ENCODE measurements at regions not wholly inside any gene's neighbourhood (a gene's known extent, or its start where the extent isn't known, plus 50 kb on each side); places are given as distances from the start of the nearest gene placed in this dataset.
"Not testable (repeated sequence)": the region's sequence is repeated elsewhere in the genome, so short reads cannot be mapped to it uniquely, and the experiment has no call there.

DNA sequence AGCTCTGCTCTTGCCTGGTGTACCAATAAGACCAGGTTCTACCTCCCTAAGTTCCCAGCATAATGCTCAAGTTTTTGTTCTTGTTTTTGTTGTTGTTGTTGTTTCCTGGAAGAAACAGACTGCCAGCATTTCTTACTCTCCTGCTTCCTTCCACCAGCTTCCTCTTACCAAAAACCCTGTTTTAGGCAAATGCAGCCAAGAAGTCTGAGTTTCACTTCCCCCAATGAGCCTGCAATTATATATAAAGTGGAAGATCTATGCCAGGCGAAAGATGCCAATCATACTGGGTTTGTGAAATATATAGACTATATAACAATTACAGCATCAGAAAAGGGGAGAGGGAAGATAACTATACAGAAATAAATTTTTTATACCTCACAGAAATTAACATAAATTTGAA is 931.5 kb upstream of the FAT3 start:
- no peak overlapping the region for H3K4me3 ChIP-seq
- peaks cover 0 to under 1% of the 10 kb centered on the region in 2 donors for H3K9me3 ChIP-seq
- no peak for DNase-seq (ENCODE audit: low spot score)
- H3K36me3 ChIP-seq, result no peaks in the 10 kb centered on the region
- no peaks in the 10 kb centered on the region for H3K27me3 ChIP-seq
- no peak overlapping the region for H3K27ac ChIP-seq
- TF ChIP-seq CTCF (IDR thresholded peaks at IDR 0.05), result no peak
- no peaks in the 10 kb centered on the region for H3K4me1 ChIP-seq

DNA sequence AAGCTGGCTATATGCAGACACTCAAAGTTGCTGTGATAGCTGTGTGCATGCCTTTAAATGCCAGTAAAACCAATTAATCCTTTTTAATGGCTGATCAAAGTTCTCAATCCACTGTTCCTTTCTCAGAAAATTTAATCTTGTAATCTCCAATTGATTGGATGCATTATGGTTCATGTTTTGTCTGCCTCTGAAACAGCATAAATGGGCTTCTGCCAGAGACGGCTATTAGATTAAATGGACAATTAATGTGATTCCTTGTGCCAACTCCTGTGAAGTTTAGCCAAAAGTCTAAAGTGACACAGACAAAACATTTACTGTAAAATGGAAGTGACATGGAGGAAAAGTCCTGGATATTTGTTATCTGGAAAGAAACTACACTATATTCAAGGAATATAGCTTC is 952.5 kb upstream of the FAT3 start:
- Histone ChIP-seq H3K36me3 (no peaks in the 10 kb centered on the region), H3K27ac (no peak overlapping the region), H3K9me3 (no peaks in the 10 kb centered on the region), H3K27me3 (no peaks in the 10 kb centered on the region), H3K4me1 (no peaks in the 10 kb centered on the region), H3K4me3 (no peak overlapping the region)
- no peak for DNase-seq (ENCODE audit: low spot score)
- no peak for TF ChIP-seq CTCF (IDR thresholded peaks at IDR 0.05)

- DNase-seq (ENCODE audit: low spot score); H3K4me3 ChIP-seq; H3K4me1 ChIP-seq; H3K27ac ChIP-seq; H3K36me3 ChIP-seq; H3K27me3 ChIP-seq; H3K9me3 ChIP-seq: not testable (repeated sequence)
Observed at GRCh38 chr11:91268512-91269295, 955.9 kb upstream of the FAT3 start.

- Histone ChIP-seq H3K36me3 (no peaks in the 10 kb centered on the region), H3K27ac (no peak overlapping the region), H3K4me1 (no peaks in the 10 kb centered on the region), H3K9me3 (no peaks in the 10 kb centered on the region), H3K27me3 (no peaks in the 10 kb centered on the region), H3K4me3 (no peak overlapping the region)
- DNase-seq (ENCODE audit: low spot score), result no peak
- TF ChIP-seq CTCF (IDR thresholded peaks at IDR 0.05), result no peak
Observed at GRCh38 chr11:91265946-91266345, 958.7 kb upstream of the FAT3 start.

DNA sequence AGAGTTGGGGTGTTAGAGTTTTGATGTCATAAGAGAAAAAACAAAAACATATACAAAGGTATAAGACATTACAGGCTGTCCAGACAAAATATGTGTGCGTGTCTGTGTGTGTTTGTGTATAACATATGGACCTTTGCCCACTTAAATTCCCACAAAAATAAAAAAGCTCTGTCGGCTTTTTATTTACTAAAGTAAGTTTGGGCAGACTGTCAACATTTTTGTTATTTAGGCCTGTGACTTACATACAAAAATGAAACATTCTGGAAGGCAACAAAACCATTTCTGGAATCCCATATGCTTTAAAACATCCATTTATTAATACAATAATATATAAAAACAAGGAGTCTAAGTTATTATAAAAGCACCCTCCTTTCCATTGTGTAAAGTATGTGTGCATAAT is 960.1 kb upstream of the FAT3 start:
- no peaks in the 10 kb centered on the region for H3K36me3 ChIP-seq
- H3K4me3 ChIP-seq, result no peak overlapping the region
- no peak for TF ChIP-seq CTCF (IDR thresholded peaks at IDR 0.05)
- H3K4me1 ChIP-seq, result no peaks in the 10 kb centered on the region
- H3K9me3 ChIP-seq, result no peaks in the 10 kb centered on the region
- H3K27me3 ChIP-seq, result no peaks in the 10 kb centered on the region
- no peak for DNase-seq (ENCODE audit: low spot score)
- no peak overlapping the region for H3K27ac ChIP-seq

DNA sequence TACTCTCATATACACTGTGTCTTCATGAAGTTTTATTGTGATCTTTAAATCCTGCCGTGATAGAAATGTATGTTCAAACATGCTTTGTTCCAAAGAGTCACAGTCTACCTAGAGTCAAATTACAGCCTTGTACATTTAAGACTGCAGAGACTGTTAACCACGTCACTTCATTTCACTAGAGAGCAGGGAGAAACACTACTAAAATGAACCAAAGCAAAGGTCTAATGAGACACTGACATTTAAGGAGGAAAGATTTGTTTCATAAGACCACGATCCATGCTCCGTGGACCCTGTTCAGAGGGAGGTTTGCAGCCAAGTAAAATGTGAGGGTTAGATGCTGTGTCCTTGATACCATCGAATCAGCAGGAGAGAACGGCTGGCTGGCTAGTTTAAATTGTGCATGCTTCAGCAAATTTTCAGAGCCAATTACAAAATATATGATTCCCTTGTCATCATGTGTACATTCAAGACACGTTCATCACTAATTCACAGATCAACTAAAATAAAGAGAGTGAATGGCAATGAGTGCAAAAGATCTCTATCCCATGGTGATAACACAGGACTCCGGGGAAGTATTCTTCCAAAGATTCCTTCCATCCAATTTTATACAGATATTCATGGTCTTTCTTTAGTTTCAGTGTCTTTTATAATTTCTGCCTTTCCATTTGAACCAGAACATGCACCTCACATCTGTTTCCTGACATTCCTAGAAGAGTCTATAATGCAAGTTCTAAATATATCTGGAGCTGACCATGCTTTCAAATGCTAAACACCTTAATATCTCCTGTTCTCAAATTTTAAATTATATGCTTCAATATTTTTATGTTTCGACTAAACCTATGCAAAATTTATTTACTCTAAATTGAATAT is 960.9 kb upstream of the FAT3 start:
- Histone ChIP-seq H3K4me3 (no peak overlapping the region), H3K27ac (no peak overlapping the region), H3K27me3 (no peaks in the 10 kb centered on the region), H3K36me3 (no peaks in the 10 kb centered on the region), H3K4me1 (no peaks in the 10 kb centered on the region), H3K9me3 (no peaks in the 10 kb centered on the region)
- TF ChIP-seq CTCF (IDR thresholded peaks at IDR 0.05), result no peak
- DNase-seq (ENCODE audit: low spot score), result no peak

Data from right atrium auricular region (tissue), 2 donors.